ENCODE measurements at regions not wholly inside any gene's neighbourhood (a gene's known extent, or its start where the extent isn't known, plus 50 kb on each side); places are given as distances from the start of the nearest gene placed in this dataset.
"Not testable (repeated sequence)": the region's sequence is repeated elsewhere in the genome, so short reads cannot be mapped to it uniquely, and the experiment has no call there.

- Histone ChIP-seq H4K20me1 (ENCODE audit: insufficient read depth, low read length) (no peaks in the 10 kb centered on the region), H3K36me3 (replicated peaks in 1 of 2; ENCODE audit: control insufficient read depth in 1 of 2, insufficient read depth in 2 of 2, low read length in 2 of 2) (no peaks in the 10 kb centered on the region), H3K4me1 (ENCODE audit: control insufficient read depth in 1 of 2, insufficient read depth in 2 of 2, low read length in 2 of 2) (no peaks in the 10 kb centered on the region), H3K27me3 (ENCODE audit: control insufficient read depth in 2 of 2, insufficient read depth in 2 of 2, low read length in 2 of 2) (no peaks in the 10 kb centered on the region), H3K27ac (ENCODE audit: low read depth in 1 of 2, low read length in 2 of 2) (no peak overlapping the region), H3K9ac (ENCODE audit: insufficient read depth, low read length, poor library complexity, severe bottlenecking) (no peak overlapping the region), H3K9me3 (replicated peaks in 1 of 2; ENCODE audit: control insufficient read depth in 1 of 2, insufficient read depth in 1 of 2, low read length in 2 of 2) (peaks cover 4 to 9% of the 10 kb centered on the region in 2 donors), H2AFZ (ENCODE audit: insufficient read depth, low read depth, low read length, poor library complexity, severe bottlenecking) (no peak overlapping the region), H3K4me2 (replicated peaks; ENCODE audit: extremely low read depth, low read length, poor library complexity, severe bottlenecking) (no peak overlapping the region), H3K79me2 (ENCODE audit: insufficient read depth, low read length) (no peaks in the 10 kb centered on the region), H3K4me3 (replicated peaks in 1 of 3; ENCODE audit: low read depth in 2 of 3, low read length in 3 of 3) (no peak overlapping the region)
- H3K27me3 Mint-ChIP-seq (ENCODE audit: low read depth in 3 of 3) = peaks cover 0 to 2% (median 0%) of the 10 kb centered on the region in 3 donors
- intact Hi-C loops (cut with micrococcal nuclease) = no loop called here
- DNase-seq = no peak
- H3K4me3 Mint-ChIP-seq = no peak overlapping the region
- H3K4me1 Mint-ChIP-seq = no peaks in the 10 kb centered on the region
- H3K9me3 Mint-ChIP-seq = peaks cover 3 to 20% (median 15%) of the 10 kb centered on the region in 7 donors
- no peaks in the 10 kb centered on the region for H3K36me3 Mint-ChIP-seq
- 92% methylated on average over 2 of the region's 2 CpGs for WGBS (ENCODE audit: insufficient coverage)
- TF ChIP-seq CTCF (IDR thresholded peaks at IDR 0.05) = no peak
- no peak overlapping the region for H3K27ac Mint-ChIP-seq
These were observed 1427.2 kb upstream of the PCDH10 start for GRCh38 chr4:131721883-131722282.

GRCh38 chr4:131723069-131723468 lies 1426.0 kb upstream of the PCDH10 start:
- H3K27me3 ChIP-seq (ENCODE audit: control insufficient read depth in 2 of 2, insufficient read depth in 2 of 2, low read length in 2 of 2); H3K9ac ChIP-seq (ENCODE audit: insufficient read depth, low read length, poor library complexity, severe bottlenecking); H3K27me3 Mint-ChIP-seq (ENCODE audit: low read depth in 3 of 3); intact Hi-C loops (cut with micrococcal nuclease); H3K27ac ChIP-seq (ENCODE audit: low read depth in 1 of 2, low read length in 2 of 2); H3K36me3 Mint-ChIP-seq; H4K20me1 ChIP-seq (ENCODE audit: insufficient read depth, low read length); H3K4me1 ChIP-seq (ENCODE audit: control insufficient read depth in 1 of 2, insufficient read depth in 2 of 2, low read length in 2 of 2); H3K4me3 ChIP-seq (replicated peaks in 1 of 3; ENCODE audit: low read depth in 2 of 3, low read length in 3 of 3); H3K36me3 ChIP-seq (replicated peaks in 1 of 2; ENCODE audit: control insufficient read depth in 1 of 2, insufficient read depth in 2 of 2, low read length in 2 of 2); H3K27ac Mint-ChIP-seq; H3K4me2 ChIP-seq (replicated peaks; ENCODE audit: extremely low read depth, low read length, poor library complexity, severe bottlenecking); H3K4me3 Mint-ChIP-seq; H3K79me2 ChIP-seq (ENCODE audit: insufficient read depth, low read length); H3K4me1 Mint-ChIP-seq; DNase-seq; H2AFZ ChIP-seq (ENCODE audit: insufficient read depth, low read depth, low read length, poor library complexity, severe bottlenecking): not testable (repeated sequence)
- 96% methylated on average over 4 of the region's 24 CpGs for WGBS (ENCODE audit: insufficient coverage)
- peaks cover 7 to 11% of the 10 kb centered on the region in 2 donors for H3K9me3 ChIP-seq (replicated peaks in 1 of 2; ENCODE audit: control insufficient read depth in 1 of 2, insufficient read depth in 1 of 2, low read length in 2 of 2)
- H3K9me3 Mint-ChIP-seq = peaks cover 6 to 27% (median 19%) of the 10 kb centered on the region in 7 donors

- H3K27me3 Mint-ChIP-seq (ENCODE audit: low read depth in 3 of 3); H3K27ac ChIP-seq (ENCODE audit: low read depth in 1 of 2, low read length in 2 of 2); H3K9ac ChIP-seq (ENCODE audit: insufficient read depth, low read length, poor library complexity, severe bottlenecking); H4K20me1 ChIP-seq (ENCODE audit: insufficient read depth, low read length); H3K4me2 ChIP-seq (replicated peaks; ENCODE audit: extremely low read depth, low read length, poor library complexity, severe bottlenecking); H3K4me1 Mint-ChIP-seq; H3K79me2 ChIP-seq (ENCODE audit: insufficient read depth, low read length); H3K27me3 ChIP-seq (ENCODE audit: control insufficient read depth in 2 of 2, insufficient read depth in 2 of 2, low read length in 2 of 2); H3K4me1 ChIP-seq (ENCODE audit: control insufficient read depth in 1 of 2, insufficient read depth in 2 of 2, low read length in 2 of 2); H3K4me3 Mint-ChIP-seq; H2AFZ ChIP-seq (ENCODE audit: insufficient read depth, low read depth, low read length, poor library complexity, severe bottlenecking); H3K36me3 ChIP-seq (replicated peaks in 1 of 2; ENCODE audit: control insufficient read depth in 1 of 2, insufficient read depth in 2 of 2, low read length in 2 of 2); H3K27ac Mint-ChIP-seq; H3K36me3 Mint-ChIP-seq; intact Hi-C loops (cut with micrococcal nuclease): not testable (repeated sequence)
- peaks cover 13 to 35% (median 26%) of the 10 kb centered on the region in 7 donors for H3K9me3 Mint-ChIP-seq
- no CpG with 5 or more reads among the region's 37 CpGs for WGBS (ENCODE audit: insufficient coverage)
- DNase-seq = peak; percentile 37 to 67 (median 38)
- Histone ChIP-seq H3K4me3 (replicated peaks in 1 of 3; ENCODE audit: low read depth in 2 of 3, low read length in 3 of 3) (peak overlapping the region in 1 of 3 experiments; percentile 47), H3K9me3 (replicated peaks in 1 of 2; ENCODE audit: control insufficient read depth in 1 of 2, insufficient read depth in 1 of 2, low read length in 2 of 2) (peaks cover 10 to 25% of the 10 kb centered on the region in 2 donors)
These were observed 1424.2 kb upstream of the PCDH10 start for GRCh38 chr4:131724847-131725246.

- H3K27ac Mint-ChIP-seq; H3K27ac ChIP-seq (ENCODE audit: low read depth in 1 of 2, low read length in 2 of 2); intact Hi-C loops (cut with micrococcal nuclease); H2AFZ ChIP-seq (ENCODE audit: insufficient read depth, low read depth, low read length, poor library complexity, severe bottlenecking); H3K9ac ChIP-seq (ENCODE audit: insufficient read depth, low read length, poor library complexity, severe bottlenecking); H4K20me1 ChIP-seq (ENCODE audit: insufficient read depth, low read length); H3K79me2 ChIP-seq (ENCODE audit: insufficient read depth, low read length); DNase-seq; H3K4me1 ChIP-seq (ENCODE audit: control insufficient read depth in 1 of 2, insufficient read depth in 2 of 2, low read length in 2 of 2); H3K4me3 Mint-ChIP-seq; H3K27me3 ChIP-seq (ENCODE audit: control insufficient read depth in 2 of 2, insufficient read depth in 2 of 2, low read length in 2 of 2); H3K4me3 ChIP-seq (replicated peaks in 1 of 3; ENCODE audit: low read depth in 2 of 3, low read length in 3 of 3); H3K36me3 ChIP-seq (replicated peaks in 1 of 2; ENCODE audit: control insufficient read depth in 1 of 2, insufficient read depth in 2 of 2, low read length in 2 of 2); H3K4me1 Mint-ChIP-seq; H3K27me3 Mint-ChIP-seq (ENCODE audit: low read depth in 3 of 3); H3K36me3 Mint-ChIP-seq; H3K4me2 ChIP-seq (replicated peaks; ENCODE audit: extremely low read depth, low read length, poor library complexity, severe bottlenecking): not testable (repeated sequence)
- peaks cover 10 to 32% of the 10 kb centered on the region in 2 donors for H3K9me3 ChIP-seq (replicated peaks in 1 of 2; ENCODE audit: control insufficient read depth in 1 of 2, insufficient read depth in 1 of 2, low read length in 2 of 2)
- H3K9me3 Mint-ChIP-seq = peaks cover 14 to 41% (median 32%) of the 10 kb centered on the region in 7 donors
- WGBS (ENCODE audit: insufficient coverage) = no CpG with 5 or more reads among the region's 29 CpGs
These were observed 1423.6 kb upstream of the PCDH10 start for GRCh38 chr4:131725521-131725920.
